ENCODE measurements at regions not wholly inside any gene's neighbourhood (a gene's known extent, or its start where the extent isn't known, plus 50 kb on each side); places are given as distances from the start of the nearest gene placed in this dataset.

GRCh38 chr1:79376106-79376505 is 369.6 kb upstream of the ADGRL4 start:
- TF ChIP-seq EZH2 (IDR thresholded peaks at IDR 0.05; ENCODE audit: low read depth, low read length, severe bottlenecking), result no peak
- no peak for TF ChIP-seq CTCF (IDR thresholded peaks at IDR 0.05; ENCODE audit: control extremely low read depth in 1 of 3, insufficient read depth in 1 of 3, low read depth in 1 of 3, low read length in 3 of 3)
- TF ChIP-seq POLR2A (IDR thresholded peaks at IDR 0.05; ENCODE audit: control extremely low read depth in 1 of 2, low read depth in 2 of 2, low read length in 2 of 2), result no peak
- TF ChIP-seq EP300 (IDR thresholded peaks at IDR 0.05; ENCODE audit: borderline replicate concordance in 1 of 2, low read depth in 2 of 2, low read length in 2 of 2), result no peak
- no peak for TF ChIP-seq JUN (IDR thresholded peaks at IDR 0.05; ENCODE audit: low read depth, low read length)
- no peak for TF ChIP-seq JUND (IDR thresholded peaks at IDR 0.05; ENCODE audit: low read length)
- no peak for TF ChIP-seq FOSL1 (IDR thresholded peaks at IDR 0.05; ENCODE audit: insufficient read depth, low read depth, low read length)

Measured in H1 (cell line).